ENCODE measurements at regions not wholly inside any gene's neighbourhood (a gene's known extent, or its start where the extent isn't known, plus 50 kb on each side); places are given as distances from the start of the nearest gene placed in this dataset.
"Not testable (repeated sequence)": the region's sequence is repeated elsewhere in the genome, so short reads cannot be mapped to it uniquely, and the experiment has no call there.

DNA sequence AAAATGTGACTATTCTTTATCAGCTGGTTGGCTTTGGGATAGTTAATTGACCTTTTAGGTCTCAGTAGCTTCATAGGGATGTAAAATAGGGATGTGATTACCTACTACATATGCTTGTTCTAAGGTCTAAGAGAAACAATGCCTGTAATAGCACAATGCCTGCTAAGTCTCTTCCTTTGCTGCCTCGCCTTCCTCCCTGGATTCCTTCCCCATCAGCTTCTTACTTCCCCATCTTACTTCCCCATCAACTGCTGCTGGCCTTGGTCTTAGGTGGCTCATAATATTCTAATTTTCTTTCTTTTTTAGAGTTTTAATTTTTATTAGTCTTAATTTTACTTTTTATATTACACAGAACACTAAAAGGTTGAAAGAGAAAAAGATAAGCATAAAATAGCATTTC lies 59.2 kb upstream of the GOT2 start:
- Histone ChIP-seq H3K4me1 (replicated peaks) (no peaks in the 10 kb centered on the region), H3K9me3 (no peaks in the 10 kb centered on the region), H3K27ac (no peak overlapping the region), H3K36me3 (no peaks in the 10 kb centered on the region), H3K27me3 (replicated peaks; ENCODE audit: insufficient read depth) (no peaks in the 10 kb centered on the region), H3K4me3 (no peak overlapping the region)
- intact Hi-C loops (cut with DNase I), result no loop called here
- 61% methylated on average over 1 of the region's 1 CpG for WGBS
- TF ChIP-seq POLR2A (IDR thresholded peaks at IDR 0.05) (no peak), POLR2AphosphoS5 (IDR thresholded peaks at IDR 0.05) (no peak)
- TF ChIP-seq, protein P1, sequence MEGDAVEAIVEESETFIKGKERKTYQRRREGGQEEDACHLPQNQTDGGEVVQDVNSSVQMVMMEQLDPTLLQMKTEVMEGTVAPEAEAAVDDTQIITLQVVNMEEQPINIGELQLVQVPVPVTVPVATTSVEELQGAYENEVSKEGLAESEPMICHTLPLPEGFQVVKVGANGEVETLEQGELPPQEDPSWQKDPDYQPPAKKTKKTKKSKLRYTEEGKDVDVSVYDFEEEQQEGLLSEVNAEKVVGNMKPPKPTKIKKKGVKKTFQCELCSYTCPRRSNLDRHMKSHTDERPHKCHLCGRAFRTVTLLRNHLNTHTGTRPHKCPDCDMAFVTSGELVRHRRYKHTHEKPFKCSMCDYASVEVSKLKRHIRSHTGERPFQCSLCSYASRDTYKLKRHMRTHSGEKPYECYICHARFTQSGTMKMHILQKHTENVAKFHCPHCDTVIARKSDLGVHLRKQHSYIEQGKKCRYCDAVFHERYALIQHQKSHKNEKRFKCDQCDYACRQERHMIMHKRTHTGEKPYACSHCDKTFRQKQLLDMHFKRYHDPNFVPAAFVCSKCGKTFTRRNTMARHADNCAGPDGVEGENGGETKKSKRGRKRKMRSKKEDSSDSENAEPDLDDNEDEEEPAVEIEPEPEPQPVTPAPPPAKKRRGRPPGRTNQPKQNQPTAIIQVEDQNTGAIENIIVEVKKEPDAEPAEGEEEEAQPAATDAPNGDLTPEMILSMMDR (IDR thresholded peaks at IDR 0.05), result no peak
- no peak for DNase-seq (ENCODE audit: low spot score)

DNA sequence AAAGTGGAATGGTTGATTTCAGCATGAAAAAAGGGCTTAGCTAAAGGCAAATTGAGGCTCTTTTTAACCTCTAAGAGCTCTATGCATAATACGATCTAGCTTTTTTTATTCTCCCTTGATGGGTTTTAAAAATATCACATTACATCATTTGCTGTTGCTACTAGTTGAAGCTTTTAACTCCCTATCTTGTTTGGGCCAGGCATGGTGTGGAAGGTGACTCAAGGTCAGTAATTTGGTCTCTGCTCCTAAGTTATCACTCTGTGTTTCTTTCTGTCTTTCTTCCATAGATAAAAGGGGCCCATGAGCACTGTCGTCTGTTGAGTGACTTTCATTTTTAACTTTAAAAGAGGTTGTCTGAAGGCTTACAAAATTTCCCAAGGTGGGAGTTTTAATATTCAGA lies 58.1 kb upstream of the GOT2 start:
- no peak for DNase-seq (ENCODE audit: low spot score)
- WGBS, result 44% methylated on average over 2 of the region's 2 CpGs
- Histone ChIP-seq H3K4me1 (replicated peaks) (no peaks in the 10 kb centered on the region), H3K4me3 (no peak overlapping the region), H3K9me3 (no peaks in the 10 kb centered on the region), H3K27me3 (replicated peaks; ENCODE audit: insufficient read depth) (no peaks in the 10 kb centered on the region), H3K36me3 (no peaks in the 10 kb centered on the region), H3K27ac (no peak overlapping the region)
- TF ChIP-seq POLR2AphosphoS5 (IDR thresholded peaks at IDR 0.05), result no peak
- no peak for TF ChIP-seq POLR2A (IDR thresholded peaks at IDR 0.05)
- TF ChIP-seq, protein P1 (IDR thresholded peaks at IDR 0.05), result no peak
- intact Hi-C loops (cut with DNase I), result no loop called here

DNA sequence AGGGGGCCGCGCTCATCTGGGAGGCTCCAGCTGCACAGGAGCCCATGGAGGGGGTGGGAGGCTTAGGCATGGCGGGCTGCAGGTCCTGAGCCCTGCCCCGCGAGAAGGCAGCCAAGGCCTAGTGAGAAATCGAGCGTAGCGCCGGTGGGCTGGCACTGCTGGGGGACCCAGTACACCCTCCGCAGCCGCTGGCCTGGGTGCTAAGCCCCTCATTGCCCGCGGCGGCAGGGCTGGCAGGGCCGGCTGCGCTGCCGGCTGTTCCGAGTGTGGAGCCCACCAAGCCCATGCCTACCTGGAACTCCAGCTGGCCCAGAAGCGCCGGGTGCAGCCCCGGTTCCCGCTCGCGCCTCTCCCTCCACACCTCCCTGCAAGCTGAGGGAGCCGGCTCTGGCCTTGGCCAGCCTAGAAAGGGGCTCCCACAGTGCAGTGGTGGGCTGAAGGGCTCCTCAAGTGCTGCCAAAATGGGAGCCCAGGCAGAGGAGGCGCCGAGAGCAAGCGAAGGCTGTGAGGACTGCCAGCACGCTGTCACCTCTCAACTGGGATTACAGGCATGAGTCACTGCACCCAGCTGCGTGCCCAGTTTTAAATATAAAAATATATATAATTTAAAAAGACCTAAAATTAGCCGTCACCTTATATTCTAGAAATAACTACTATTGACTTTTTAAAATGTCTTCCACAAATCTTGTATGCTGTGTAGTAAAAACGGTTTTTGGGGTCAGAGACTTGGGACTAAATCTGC lies 56.9 kb upstream of the GOT2 start:
- DNase-seq (ENCODE audit: low spot score); H3K4me1 ChIP-seq (replicated peaks); H3K4me3 ChIP-seq; H3K9me3 ChIP-seq; H3K27ac ChIP-seq; intact Hi-C loops (cut with DNase I); H3K36me3 ChIP-seq; H3K27me3 ChIP-seq (replicated peaks; ENCODE audit: insufficient read depth): not testable (repeated sequence)
- 98% methylated on average over 27 of the region's 32 CpGs for WGBS

DNA sequence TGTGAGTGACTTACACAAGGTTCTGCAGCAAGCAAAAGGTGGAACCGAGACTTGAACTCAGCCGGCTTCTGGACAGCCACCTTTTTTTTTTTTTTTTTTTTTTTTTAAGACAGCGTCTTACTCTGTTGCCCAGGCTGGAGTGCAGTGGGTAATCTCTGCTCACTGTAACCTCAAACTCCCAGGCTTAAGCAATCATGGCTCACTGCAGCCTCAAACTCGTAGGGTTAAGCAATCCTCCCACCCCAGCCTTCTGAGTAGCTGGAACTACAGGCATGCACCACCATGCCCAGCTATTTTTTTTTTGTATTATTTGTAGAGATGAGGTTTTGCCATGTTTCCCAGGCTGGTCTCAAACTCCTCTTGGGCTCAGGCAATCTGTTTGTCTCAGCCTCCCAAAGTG lies 55.2 kb upstream of the GOT2 start:
- no peaks in the 10 kb centered on the region for H3K4me1 ChIP-seq (replicated peaks)
- no peak overlapping the region for H3K4me3 ChIP-seq
- intact Hi-C loops (cut with DNase I), result no loop called here
- H3K36me3 ChIP-seq, result no peaks in the 10 kb centered on the region
- TF ChIP-seq POLR2AphosphoS5 (IDR thresholded peaks at IDR 0.05) (no peak), POLR2A (IDR thresholded peaks at IDR 0.05) (no peak)
- TF ChIP-seq, protein P1 (IDR thresholded peaks at IDR 0.05), result no peak
- H3K27me3 ChIP-seq (replicated peaks; ENCODE audit: insufficient read depth), result no peaks in the 10 kb centered on the region
- DNase-seq (ENCODE audit: low spot score), result no peak
- H3K27ac ChIP-seq, result no peak overlapping the region
- no peaks in the 10 kb centered on the region for H3K9me3 ChIP-seq
- WGBS, result 77% methylated on average over 4 of the region's 4 CpGs

Small RNAs in the stretch of these regions (small RNA-seq; reads per million reads assigned to genes)
- gene AC018554.2, result 0 reads per million in 2 donors
- 0 reads per million in 2 donors for gene AC092121.1
- gene RF00017, result 0 reads per million in 2 donors
- 0 reads per million in 2 donors for gene RNU4-58P
- 0 reads per million in 2 donors for gene RPS27P27

All from prostate gland (tissue), 2 donors.